C4-2B (cell line): ENCODE measurements at regions not wholly inside any gene's neighbourhood (a gene's known extent, or its start where the extent isn't known, plus 50 kb on each side); places are given as distances from the start of the nearest gene placed in this dataset.
"Not testable (repeated sequence)": the region's sequence is repeated elsewhere in the genome, so short reads cannot be mapped to it uniquely, and the experiment has no call there.

Experiments used
- ZFX ChIP-seq: fragments of 450-650 bp; IDR thresholded peaks from 2 replicates; pipeline ENCODE4 v1.6.1; 2017
- TF ChIP-seq, protein P1 (sequence below): fragments of 450-650 bp; conservative IDR thresholded peaks from 2 replicates; pipeline ENCODE4 v1.5.1; 2017; ENCODE audit warnings: mild to moderate bottlenecking

DNA sequence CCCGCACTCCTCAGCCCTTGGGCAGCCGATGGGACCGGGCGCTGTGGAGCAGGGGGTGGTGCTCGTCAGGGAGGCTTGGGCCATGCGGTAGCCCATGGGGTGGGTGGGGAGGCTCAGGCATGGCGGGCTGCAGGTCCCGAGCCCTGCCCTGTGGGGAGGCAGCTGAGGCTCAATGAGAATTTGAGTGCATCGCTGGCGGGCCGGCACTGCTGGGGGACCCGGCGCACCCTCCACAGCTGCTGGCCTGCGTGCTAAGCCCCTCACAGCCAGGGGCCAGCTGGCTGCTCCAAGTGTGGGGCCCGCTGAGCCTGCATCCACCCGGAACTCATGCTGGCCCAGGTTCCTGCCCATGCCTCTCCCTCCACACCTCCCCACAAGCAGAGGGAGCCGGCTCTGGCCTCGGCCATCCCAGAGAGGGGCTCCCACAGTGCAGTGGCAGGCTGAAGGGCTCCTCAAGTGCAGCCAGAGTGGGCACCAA, 543.5 kb upstream of the FAM98A start:
- TF ChIP-seq, protein P1, sequence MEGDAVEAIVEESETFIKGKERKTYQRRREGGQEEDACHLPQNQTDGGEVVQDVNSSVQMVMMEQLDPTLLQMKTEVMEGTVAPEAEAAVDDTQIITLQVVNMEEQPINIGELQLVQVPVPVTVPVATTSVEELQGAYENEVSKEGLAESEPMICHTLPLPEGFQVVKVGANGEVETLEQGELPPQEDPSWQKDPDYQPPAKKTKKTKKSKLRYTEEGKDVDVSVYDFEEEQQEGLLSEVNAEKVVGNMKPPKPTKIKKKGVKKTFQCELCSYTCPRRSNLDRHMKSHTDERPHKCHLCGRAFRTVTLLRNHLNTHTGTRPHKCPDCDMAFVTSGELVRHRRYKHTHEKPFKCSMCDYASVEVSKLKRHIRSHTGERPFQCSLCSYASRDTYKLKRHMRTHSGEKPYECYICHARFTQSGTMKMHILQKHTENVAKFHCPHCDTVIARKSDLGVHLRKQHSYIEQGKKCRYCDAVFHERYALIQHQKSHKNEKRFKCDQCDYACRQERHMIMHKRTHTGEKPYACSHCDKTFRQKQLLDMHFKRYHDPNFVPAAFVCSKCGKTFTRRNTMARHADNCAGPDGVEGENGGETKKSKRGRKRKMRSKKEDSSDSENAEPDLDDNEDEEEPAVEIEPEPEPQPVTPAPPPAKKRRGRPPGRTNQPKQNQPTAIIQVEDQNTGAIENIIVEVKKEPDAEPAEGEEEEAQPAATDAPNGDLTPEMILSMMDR: not testable (repeated sequence)
- not testable (repeated sequence) for TF ChIP-seq ZFX
